ENCODE measurements at regions not wholly inside any gene's neighbourhood (a gene's known extent, or its start where the extent isn't known, plus 50 kb on each side); places are given as distances from the start of the nearest gene placed in this dataset.

GRCh38 chr5:18576586-18576985, 942.3 kb downstream of the TAF11L14 start:
- Histone ChIP-seq H3K27me3 (ENCODE audit: control insufficient read depth, insufficient read depth, low read length) (no peaks in the 10 kb centered on the region), H3K4me1 (ENCODE audit: control insufficient read depth, insufficient read depth, low read length) (no peaks in the 10 kb centered on the region), H3K36me3 (ENCODE audit: control insufficient read depth, insufficient read depth, low read length) (no peaks in the 10 kb centered on the region), H3K9me3 (ENCODE audit: control insufficient read depth, insufficient read depth, low read depth, low read length) (no peaks in the 10 kb centered on the region), H3K4me3 (ENCODE audit: low read depth in 2 of 2, low read length in 2 of 2) (no peak overlapping the region), H3K27ac (ENCODE audit: low read length) (no peak overlapping the region)
- CTCF ChIA-PET = no interaction called here
- POLR2A ChIA-PET = no interaction called here
- DNase-seq (ENCODE audit: low read depth, low spot score) = no peak
- in situ Hi-C loops (cut with HindIII; ENCODE audit: low pct_unique_long_range_greater_than_20kb, low sequenced_read_pairs) (no loop called here), intact Hi-C loops (cut with micrococcal nuclease; ENCODE audit: unreplicated experiment) (no loop called here)
- BruUV-seq (replicated peaks) = no TSS peak
- TF ChIP-seq, protein P1, sequence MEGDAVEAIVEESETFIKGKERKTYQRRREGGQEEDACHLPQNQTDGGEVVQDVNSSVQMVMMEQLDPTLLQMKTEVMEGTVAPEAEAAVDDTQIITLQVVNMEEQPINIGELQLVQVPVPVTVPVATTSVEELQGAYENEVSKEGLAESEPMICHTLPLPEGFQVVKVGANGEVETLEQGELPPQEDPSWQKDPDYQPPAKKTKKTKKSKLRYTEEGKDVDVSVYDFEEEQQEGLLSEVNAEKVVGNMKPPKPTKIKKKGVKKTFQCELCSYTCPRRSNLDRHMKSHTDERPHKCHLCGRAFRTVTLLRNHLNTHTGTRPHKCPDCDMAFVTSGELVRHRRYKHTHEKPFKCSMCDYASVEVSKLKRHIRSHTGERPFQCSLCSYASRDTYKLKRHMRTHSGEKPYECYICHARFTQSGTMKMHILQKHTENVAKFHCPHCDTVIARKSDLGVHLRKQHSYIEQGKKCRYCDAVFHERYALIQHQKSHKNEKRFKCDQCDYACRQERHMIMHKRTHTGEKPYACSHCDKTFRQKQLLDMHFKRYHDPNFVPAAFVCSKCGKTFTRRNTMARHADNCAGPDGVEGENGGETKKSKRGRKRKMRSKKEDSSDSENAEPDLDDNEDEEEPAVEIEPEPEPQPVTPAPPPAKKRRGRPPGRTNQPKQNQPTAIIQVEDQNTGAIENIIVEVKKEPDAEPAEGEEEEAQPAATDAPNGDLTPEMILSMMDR (IDR thresholded peaks at IDR 0.05) = no peak
- TF ChIP-seq POLR2AphosphoS5 (IDR thresholded peaks at IDR 0.05; ENCODE audit: low read depth, low read length) (no peak), TCF7L2 (IDR thresholded peaks at IDR 0.05; ENCODE audit: low read depth, low read length) (no peak), SIN3A (IDR thresholded peaks at IDR 0.05; ENCODE audit: borderline replicate concordance, insufficient read depth, low read depth, low read length) (no peak)
- TF ChIP-seq, protein P2, sequence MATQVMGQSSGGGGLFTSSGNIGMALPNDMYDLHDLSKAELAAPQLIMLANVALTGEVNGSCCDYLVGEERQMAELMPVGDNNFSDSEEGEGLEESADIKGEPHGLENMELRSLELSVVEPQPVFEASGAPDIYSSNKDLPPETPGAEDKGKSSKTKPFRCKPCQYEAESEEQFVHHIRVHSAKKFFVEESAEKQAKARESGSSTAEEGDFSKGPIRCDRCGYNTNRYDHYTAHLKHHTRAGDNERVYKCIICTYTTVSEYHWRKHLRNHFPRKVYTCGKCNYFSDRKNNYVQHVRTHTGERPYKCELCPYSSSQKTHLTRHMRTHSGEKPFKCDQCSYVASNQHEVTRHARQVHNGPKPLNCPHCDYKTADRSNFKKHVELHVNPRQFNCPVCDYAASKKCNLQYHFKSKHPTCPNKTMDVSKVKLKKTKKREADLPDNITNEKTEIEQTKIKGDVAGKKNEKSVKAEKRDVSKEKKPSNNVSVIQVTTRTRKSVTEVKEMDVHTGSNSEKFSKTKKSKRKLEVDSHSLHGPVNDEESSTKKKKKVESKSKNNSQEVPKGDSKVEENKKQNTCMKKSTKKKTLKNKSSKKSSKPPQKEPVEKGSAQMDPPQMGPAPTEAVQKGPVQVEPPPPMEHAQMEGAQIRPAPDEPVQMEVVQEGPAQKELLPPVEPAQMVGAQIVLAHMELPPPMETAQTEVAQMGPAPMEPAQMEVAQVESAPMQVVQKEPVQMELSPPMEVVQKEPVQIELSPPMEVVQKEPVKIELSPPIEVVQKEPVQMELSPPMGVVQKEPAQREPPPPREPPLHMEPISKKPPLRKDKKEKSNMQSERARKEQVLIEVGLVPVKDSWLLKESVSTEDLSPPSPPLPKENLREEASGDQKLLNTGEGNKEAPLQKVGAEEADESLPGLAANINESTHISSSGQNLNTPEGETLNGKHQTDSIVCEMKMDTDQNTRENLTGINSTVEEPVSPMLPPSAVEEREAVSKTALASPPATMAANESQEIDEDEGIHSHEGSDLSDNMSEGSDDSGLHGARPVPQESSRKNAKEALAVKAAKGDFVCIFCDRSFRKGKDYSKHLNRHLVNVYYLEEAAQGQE (IDR thresholded peaks at IDR 0.05; ENCODE audit: insufficient read depth in 1 of 2, low read depth in 2 of 2, low read length in 1 of 2) = no peak
- ATAC-seq = no peak

DNA sequence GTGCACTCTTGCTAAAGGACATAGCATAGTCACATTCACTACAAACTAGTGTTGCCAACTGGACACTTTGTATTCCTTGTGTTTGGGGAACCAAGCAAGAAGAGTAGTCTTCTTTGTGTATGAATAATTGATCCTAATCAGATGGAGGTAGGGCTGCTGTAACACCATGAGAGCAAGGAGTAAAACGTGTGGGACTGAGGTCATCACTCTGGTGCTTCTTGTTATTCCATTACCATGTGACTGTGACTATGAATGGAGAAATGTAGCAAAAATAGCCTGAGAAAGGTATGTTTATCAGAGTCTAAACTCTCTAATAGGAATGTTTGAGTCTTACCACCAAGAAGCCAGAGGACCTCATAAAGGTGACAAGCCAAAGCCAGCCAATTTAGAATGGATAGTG, 966.9 kb downstream of the TAF11L14 start:
- Histone ChIP-seq H3K27ac (ENCODE audit: low read length) (no peak overlapping the region), H3K4me1 (ENCODE audit: control insufficient read depth, insufficient read depth, low read length) (no peaks in the 10 kb centered on the region), H3K27me3 (ENCODE audit: control insufficient read depth, insufficient read depth, low read length) (no peaks in the 10 kb centered on the region), H3K4me3 (ENCODE audit: low read depth in 2 of 2, low read length in 2 of 2) (no peak overlapping the region), H3K9me3 (ENCODE audit: control insufficient read depth, insufficient read depth, low read depth, low read length) (no peaks in the 10 kb centered on the region), H3K36me3 (ENCODE audit: control insufficient read depth, insufficient read depth, low read length) (no peaks in the 10 kb centered on the region)
- intact Hi-C loops (cut with micrococcal nuclease; ENCODE audit: unreplicated experiment) = no loop called here
- no peak for TF ChIP-seq SIN3A (IDR thresholded peaks at IDR 0.05; ENCODE audit: borderline replicate concordance, insufficient read depth, low read depth, low read length)
- no peak for TF ChIP-seq TCF7L2 (IDR thresholded peaks at IDR 0.05; ENCODE audit: low read depth, low read length)
- TF ChIP-seq, protein P2 (IDR thresholded peaks at IDR 0.05; ENCODE audit: insufficient read depth in 1 of 2, low read depth in 2 of 2, low read length in 1 of 2) = no peak
- TF ChIP-seq, protein P1 (IDR thresholded peaks at IDR 0.05) = no peak
- TF ChIP-seq POLR2AphosphoS5 (IDR thresholded peaks at IDR 0.05; ENCODE audit: low read depth, low read length) = no peak
- DNase-seq (ENCODE audit: low read depth, low spot score) = no peak
- ChIA-PET CTCF (no interaction called here), POLR2A (no interaction called here)
- in situ Hi-C loops (cut with HindIII; ENCODE audit: low pct_unique_long_range_greater_than_20kb, low sequenced_read_pairs) = no loop called here
- no peak for ATAC-seq
- no TSS peak for BruUV-seq (replicated peaks)
